ENCODE measurements at regions not wholly inside any gene's neighbourhood (a gene's known extent, or its start where the extent isn't known, plus 50 kb on each side); places are given as distances from the start of the nearest gene placed in this dataset.

DNA sequence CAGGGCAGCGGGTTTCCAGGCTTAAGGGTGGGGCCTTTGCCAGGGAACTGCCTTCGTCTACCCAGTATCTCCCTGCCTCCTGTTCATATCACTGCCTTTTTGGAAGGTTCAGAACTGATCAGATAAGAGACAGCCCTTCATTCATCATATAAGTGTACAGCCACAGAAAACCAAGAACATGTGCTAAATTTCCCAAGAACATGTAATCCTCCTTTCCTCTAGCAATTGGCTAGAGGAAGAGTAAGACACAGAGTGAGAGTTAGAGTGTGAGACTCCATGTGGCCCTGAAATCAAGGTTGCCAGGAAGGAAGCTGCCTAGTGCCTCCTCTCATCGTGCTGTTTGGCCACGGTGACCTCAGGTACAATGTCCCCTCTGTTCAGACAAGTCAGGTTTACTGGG lies 770.9 kb downstream of the TNS3 start:
- peaks cover 5 to 7% of the 10 kb centered on the region in 2 experiments for H3K9me3 ChIP-seq (ENCODE audit: control insufficient read depth in 2 of 2, low read length in 2 of 2)
- no peaks in the 10 kb centered on the region for H3K4me1 ChIP-seq (ENCODE audit: control insufficient read depth, insufficient read depth, low read length, poor library complexity, severe bottlenecking)
- H3K4me3 Mint-ChIP-seq, result no peak overlapping the region
- no peaks in the 10 kb centered on the region for H3K4me1 Mint-ChIP-seq
- H3K27me3 ChIP-seq (ENCODE audit: control insufficient read depth, insufficient read depth, low read length), result no peaks in the 10 kb centered on the region
- ATAC-seq (ENCODE audit: low read depth in 2 of 2), result no peak
- no peaks in the 10 kb centered on the region for H3K36me3 Mint-ChIP-seq
- no peak for DNase-seq
- no peaks in the 10 kb centered on the region for H3K36me3 ChIP-seq (ENCODE audit: control insufficient read depth, insufficient read depth, low read length)
- H3K4me3 ChIP-seq (ENCODE audit: low read depth, low read length), result no peak overlapping the region
- no peaks in the 10 kb centered on the region for H3K27me3 Mint-ChIP-seq
- H3K27ac Mint-ChIP-seq, result no peak overlapping the region
- peaks cover 0 to 24% (median 3%) of the 10 kb centered on the region in 7 donors for H3K9me3 Mint-ChIP-seq
- H3K27ac ChIP-seq (ENCODE audit: insufficient read depth, low read length, poor library complexity, severe bottlenecking), result no peak overlapping the region

GRCh38 chr7:46809886-46810285 lies 772.0 kb downstream of the TNS3 start:
- H3K4me1 ChIP-seq (ENCODE audit: control insufficient read depth, insufficient read depth, low read length, poor library complexity, severe bottlenecking), result no peaks in the 10 kb centered on the region
- Mint-ChIP-seq H3K36me3 (no peaks in the 10 kb centered on the region), H3K27me3 (no peaks in the 10 kb centered on the region), H3K4me1 (no peaks in the 10 kb centered on the region), H3K4me3 (no peak overlapping the region), H3K9me3 (peaks cover 0 to 27% (median 3%) of the 10 kb centered on the region in 7 donors), H3K27ac (no peak overlapping the region)
- peaks cover 5 to 10% of the 10 kb centered on the region in 2 experiments for H3K9me3 ChIP-seq (ENCODE audit: control insufficient read depth in 2 of 2, low read length in 2 of 2)
- no peak overlapping the region for H3K27ac ChIP-seq (ENCODE audit: insufficient read depth, low read length, poor library complexity, severe bottlenecking)
- ATAC-seq (ENCODE audit: low read depth in 2 of 2), result no peak
- no peaks in the 10 kb centered on the region for H3K27me3 ChIP-seq (ENCODE audit: control insufficient read depth, insufficient read depth, low read length)
- no peaks in the 10 kb centered on the region for H3K36me3 ChIP-seq (ENCODE audit: control insufficient read depth, insufficient read depth, low read length)
- DNase-seq, result no peak
- no peak overlapping the region for H3K4me3 ChIP-seq (ENCODE audit: low read depth, low read length)

GRCh38 chr7:46806856-46807255 lies 775.1 kb downstream of the TNS3 start:
- H3K27ac ChIP-seq (ENCODE audit: insufficient read depth, low read length, poor library complexity, severe bottlenecking), result no peak overlapping the region
- Mint-ChIP-seq H3K9me3 (peaks cover under 1 to 26% (median 3%) of the 10 kb centered on the region in 7 donors), H3K4me3 (no peak overlapping the region), H3K27ac (no peak overlapping the region), H3K27me3 (no peaks in the 10 kb centered on the region), H3K36me3 (no peaks in the 10 kb centered on the region), H3K4me1 (no peaks in the 10 kb centered on the region)
- no peaks in the 10 kb centered on the region for H3K4me1 ChIP-seq (ENCODE audit: control insufficient read depth, insufficient read depth, low read length, poor library complexity, severe bottlenecking)
- no peak for ATAC-seq (ENCODE audit: low read depth in 2 of 2)
- no peak for DNase-seq
- H3K4me3 ChIP-seq (ENCODE audit: low read depth, low read length), result no peak overlapping the region
- no peaks in the 10 kb centered on the region for H3K27me3 ChIP-seq (ENCODE audit: control insufficient read depth, insufficient read depth, low read length)
- no peaks in the 10 kb centered on the region for H3K36me3 ChIP-seq (ENCODE audit: control insufficient read depth, insufficient read depth, low read length)
- H3K9me3 ChIP-seq (ENCODE audit: control insufficient read depth in 2 of 2, low read length in 2 of 2), result peaks cover 5 to 6% of the 10 kb centered on the region in 2 experiments

- Histone ChIP-seq H3K27ac (ENCODE audit: insufficient read depth, low read length, poor library complexity, severe bottlenecking) (no peak overlapping the region), H3K4me3 (ENCODE audit: low read depth, low read length) (no peak overlapping the region), H3K4me1 (ENCODE audit: control insufficient read depth, insufficient read depth, low read length, poor library complexity, severe bottlenecking) (no peaks in the 10 kb centered on the region), H3K27me3 (ENCODE audit: control insufficient read depth, insufficient read depth, low read length) (no peaks in the 10 kb centered on the region), H3K9me3 (ENCODE audit: control insufficient read depth in 2 of 2, low read length in 2 of 2) (peaks cover 3 to 6% of the 10 kb centered on the region in 2 experiments), H3K36me3 (ENCODE audit: control insufficient read depth, insufficient read depth, low read length) (no peaks in the 10 kb centered on the region)
- Mint-ChIP-seq H3K36me3 (no peaks in the 10 kb centered on the region), H3K27ac (no peak overlapping the region), H3K27me3 (no peaks in the 10 kb centered on the region), H3K4me3 (no peak overlapping the region), H3K9me3 (peaks cover 2 to 27% (median 8%) of the 10 kb centered on the region in 7 donors), H3K4me1 (no peaks in the 10 kb centered on the region)
- DNase-seq (no peak), ATAC-seq (ENCODE audit: low read depth in 2 of 2) (no peak)
These were observed 779.4 kb downstream of the TNS3 start for GRCh38 chr7:46802479-46802878.

GRCh38 chr7:46791188-46791587 lies 790.7 kb downstream of the TNS3 start:
- no peak overlapping the region for H3K27ac ChIP-seq (ENCODE audit: insufficient read depth, low read length, poor library complexity, severe bottlenecking)
- H3K36me3 ChIP-seq (ENCODE audit: control insufficient read depth, insufficient read depth, low read length), result no peaks in the 10 kb centered on the region
- no peaks in the 10 kb centered on the region for H3K9me3 ChIP-seq (ENCODE audit: control insufficient read depth in 2 of 2, low read length in 2 of 2)
- H3K4me3 Mint-ChIP-seq, result no peak overlapping the region
- H3K9me3 Mint-ChIP-seq, result peaks cover 0 to 7% (median 3%) of the 10 kb centered on the region in 7 donors
- no peak for DNase-seq
- H3K4me1 ChIP-seq (ENCODE audit: control insufficient read depth, insufficient read depth, low read length, poor library complexity, severe bottlenecking), result no peaks in the 10 kb centered on the region
- no peaks in the 10 kb centered on the region for H3K27me3 ChIP-seq (ENCODE audit: control insufficient read depth, insufficient read depth, low read length)
- no peaks in the 10 kb centered on the region for H3K36me3 Mint-ChIP-seq
- ATAC-seq (ENCODE audit: low read depth in 2 of 2), result no peak
- no peak overlapping the region for H3K4me3 ChIP-seq (ENCODE audit: low read depth, low read length)
- H3K27me3 Mint-ChIP-seq, result no peaks in the 10 kb centered on the region
- H3K27ac Mint-ChIP-seq, result no peak overlapping the region
- no peaks in the 10 kb centered on the region for H3K4me1 Mint-ChIP-seq

DNA sequence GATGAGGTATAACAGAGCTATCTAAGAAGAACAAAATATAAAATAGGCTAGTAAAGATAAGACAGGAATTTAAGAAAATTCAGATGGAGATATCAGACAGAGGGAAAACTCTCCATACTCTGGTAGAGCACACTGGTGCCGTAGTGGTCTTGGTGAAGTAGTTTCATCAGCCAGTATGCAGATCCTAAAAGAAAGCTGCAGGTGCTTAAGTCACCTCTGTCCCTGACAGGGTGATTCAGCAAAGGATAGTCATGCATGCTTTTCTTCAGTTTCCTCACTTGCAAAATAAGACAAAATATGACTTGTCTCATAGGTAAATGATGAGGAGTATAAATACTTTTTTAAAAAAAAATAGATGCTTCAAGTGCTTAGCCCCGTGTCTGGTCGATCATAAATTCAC lies 794.9 kb downstream of the TNS3 start:
- no peak for DNase-seq
- H3K27me3 ChIP-seq (ENCODE audit: control insufficient read depth, insufficient read depth, low read length), result no peaks in the 10 kb centered on the region
- no peaks in the 10 kb centered on the region for H3K4me1 ChIP-seq (ENCODE audit: control insufficient read depth, insufficient read depth, low read length, poor library complexity, severe bottlenecking)
- no peak overlapping the region for H3K27ac Mint-ChIP-seq
- no peaks in the 10 kb centered on the region for H3K36me3 ChIP-seq (ENCODE audit: control insufficient read depth, insufficient read depth, low read length)
- no peaks in the 10 kb centered on the region for H3K27me3 Mint-ChIP-seq
- no peaks in the 10 kb centered on the region for H3K36me3 Mint-ChIP-seq
- no peaks in the 10 kb centered on the region for H3K4me1 Mint-ChIP-seq
- peaks cover 0 to 8% (median 3%) of the 10 kb centered on the region in 7 donors for H3K9me3 Mint-ChIP-seq
- no peak for ATAC-seq (ENCODE audit: low read depth in 2 of 2)
- H3K4me3 ChIP-seq (ENCODE audit: low read depth, low read length), result no peak overlapping the region
- H3K9me3 ChIP-seq (ENCODE audit: control insufficient read depth in 2 of 2, low read length in 2 of 2), result no peaks in the 10 kb centered on the region
- H3K27ac ChIP-seq (ENCODE audit: insufficient read depth, low read length, poor library complexity, severe bottlenecking), result no peak overlapping the region
- no peak overlapping the region for H3K4me3 Mint-ChIP-seq

GRCh38 chr7:46786221-46786954 lies 795.5 kb downstream of the TNS3 start:
- no peak for ATAC-seq (ENCODE audit: low read depth in 2 of 2)

DNA sequence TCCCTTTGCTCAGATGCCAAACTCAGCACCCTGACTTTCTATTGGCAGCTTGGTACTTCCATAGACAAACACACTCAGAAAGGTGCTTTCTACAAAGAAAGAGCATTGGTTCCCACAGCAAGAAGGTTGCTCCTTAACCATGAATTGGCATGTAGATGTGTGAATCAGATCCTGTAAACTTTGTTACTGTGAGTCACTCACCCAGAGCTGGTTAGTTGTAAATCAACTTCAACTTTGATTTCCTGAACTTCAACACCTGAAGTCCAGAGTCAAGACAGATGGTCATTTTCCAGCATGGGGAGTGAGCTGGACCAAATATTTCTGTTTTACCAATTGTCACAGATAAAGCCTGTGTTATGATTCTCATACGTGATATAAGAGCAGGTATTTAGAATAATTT lies 797.2 kb downstream of the TNS3 start:
- no peaks in the 10 kb centered on the region for H3K4me1 Mint-ChIP-seq
- H3K4me1 ChIP-seq (ENCODE audit: control insufficient read depth, insufficient read depth, low read length, poor library complexity, severe bottlenecking), result no peaks in the 10 kb centered on the region
- no peak overlapping the region for H3K4me3 Mint-ChIP-seq
- H3K27ac ChIP-seq (ENCODE audit: insufficient read depth, low read length, poor library complexity, severe bottlenecking), result no peak overlapping the region
- no peak for DNase-seq
- H3K9me3 ChIP-seq (ENCODE audit: control insufficient read depth in 2 of 2, low read length in 2 of 2), result peaks cover 0 to 3% of the 10 kb centered on the region in 2 experiments
- no peaks in the 10 kb centered on the region for H3K36me3 ChIP-seq (ENCODE audit: control insufficient read depth, insufficient read depth, low read length)
- H3K4me3 ChIP-seq (ENCODE audit: low read depth, low read length), result no peak overlapping the region
- no peak for ATAC-seq (ENCODE audit: low read depth in 2 of 2)
- H3K27me3 Mint-ChIP-seq, result no peaks in the 10 kb centered on the region
- peaks cover 1 to 19% (median 3%) of the 10 kb centered on the region in 7 donors for H3K9me3 Mint-ChIP-seq
- no peak overlapping the region for H3K27ac Mint-ChIP-seq
- H3K36me3 Mint-ChIP-seq, result no peaks in the 10 kb centered on the region
- no peaks in the 10 kb centered on the region for H3K27me3 ChIP-seq (ENCODE audit: control insufficient read depth, insufficient read depth, low read length)

More at GRCh38 chr7:46786221-46786954, 795.5 kb downstream of the TNS3 start:
- H3K4me1 ChIP-seq (ENCODE audit: control insufficient read depth, insufficient read depth, low read length, poor library complexity, severe bottlenecking), result no peaks in the 10 kb centered on the region
- H3K27ac ChIP-seq (ENCODE audit: insufficient read depth, low read length, poor library complexity, severe bottlenecking), result no peak overlapping the region
- H3K9me3 Mint-ChIP-seq, result peaks cover 0 to 13% (median 3%) of the 10 kb centered on the region in 7 donors
- H3K9me3 ChIP-seq (ENCODE audit: control insufficient read depth in 2 of 2, low read length in 2 of 2), result peaks cover 0 to 2% of the 10 kb centered on the region in 2 experiments
- H3K36me3 ChIP-seq (ENCODE audit: control insufficient read depth, insufficient read depth, low read length), result no peaks in the 10 kb centered on the region
- no peak for DNase-seq
- no peaks in the 10 kb centered on the region for H3K27me3 ChIP-seq (ENCODE audit: control insufficient read depth, insufficient read depth, low read length)
- no peaks in the 10 kb centered on the region for H3K27me3 Mint-ChIP-seq
- H3K4me3 ChIP-seq (ENCODE audit: low read depth, low read length), result no peak overlapping the region
- H3K4me1 Mint-ChIP-seq, result no peaks in the 10 kb centered on the region
- no peaks in the 10 kb centered on the region for H3K36me3 Mint-ChIP-seq
- no peak overlapping the region for H3K4me3 Mint-ChIP-seq
- H3K27ac Mint-ChIP-seq, result no peak overlapping the region
